ENCODE measurements at regions not wholly inside any gene's neighbourhood (a gene's known extent, or its start where the extent isn't known, plus 50 kb on each side); places are given as distances from the start of the nearest gene placed in this dataset.
A peak's percentile ranks its signal among the peaks of the same experiment; 100 is the strongest.

DNA sequence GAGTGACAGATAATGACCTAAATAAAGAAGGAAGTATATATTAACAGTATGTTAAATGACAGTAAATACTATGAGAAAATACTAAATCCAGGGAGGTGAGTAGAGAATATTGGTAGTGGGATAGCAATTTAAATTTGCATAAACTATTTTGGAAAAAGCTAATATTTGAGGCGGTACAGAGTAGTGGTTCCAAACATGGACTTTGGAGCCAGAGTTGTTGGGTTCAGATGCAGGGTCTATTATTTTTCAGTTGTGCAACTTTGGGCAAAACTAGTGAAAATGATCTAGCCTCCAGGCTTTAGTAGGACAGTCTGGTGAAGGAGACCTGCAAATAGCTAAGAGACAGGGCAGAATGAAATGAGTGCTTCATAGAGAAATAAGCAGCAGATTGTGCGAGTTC lies 84.8 kb upstream of the SOX3 start:
- Histone ChIP-seq H3K4me2 (ENCODE audit: insufficient read depth, low read length) (no peak overlapping the region), H3K36me3 (ENCODE audit: insufficient read depth, low read length) (no peaks in the 10 kb centered on the region), H3K79me2 (ENCODE audit: insufficient read depth, low read length) (no peaks in the 10 kb centered on the region), H3K9me3 (ENCODE audit: insufficient read depth, low read length, severe bottlenecking) (no peaks in the 10 kb centered on the region), H3K27me3 (ENCODE audit: insufficient read depth, low read length, poor library complexity) (no peaks in the 10 kb centered on the region), H3K9ac (ENCODE audit: low read depth, low read length) (no peak overlapping the region), H3K4me3 (ENCODE audit: low read depth in 1 of 2, low read length in 2 of 2) (no peak overlapping the region), H3K4me1 (ENCODE audit: insufficient read depth, low read length) (no peaks in the 10 kb centered on the region), H4K20me1 (ENCODE audit: insufficient read depth, low read length) (no peaks in the 10 kb centered on the region), H2AFZ (ENCODE audit: low read depth, low read length) (no peak overlapping the region), H3K27ac (ENCODE audit: low read length) (no peak overlapping the region)
- DNase-seq (no peak), ATAC-seq (ENCODE audit: insufficient read depth, low read depth) (no peak)
- no peak for TF ChIP-seq EZH2 (IDR thresholded peaks at IDR 0.05; ENCODE audit: borderline replicate concordance, low read depth, low read length, severe bottlenecking)

DNA sequence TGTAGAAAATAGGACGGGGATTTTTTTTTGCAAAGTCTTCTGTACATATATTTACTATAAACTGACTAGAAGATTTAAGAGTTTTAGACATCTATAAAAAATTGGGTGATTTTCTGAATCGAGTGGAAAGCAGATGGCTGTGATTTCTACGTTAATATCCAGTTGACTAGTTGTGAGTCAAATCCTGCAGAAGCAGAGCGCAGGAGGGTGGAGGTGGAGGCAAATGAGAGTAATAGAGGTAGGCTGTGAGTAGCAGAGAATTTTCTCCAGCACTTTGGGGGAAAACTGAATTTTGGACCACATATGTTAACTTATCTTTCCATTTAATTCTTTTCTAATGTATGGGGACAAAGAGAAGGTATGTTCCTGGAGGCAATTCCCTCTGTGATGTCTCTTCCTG lies 82.1 kb upstream of the SOX3 start:
- no peak overlapping the region for H3K4me3 ChIP-seq (ENCODE audit: low read depth in 1 of 2, low read length in 2 of 2)
- DNase-seq (no peak), ATAC-seq (ENCODE audit: insufficient read depth, low read depth) (no peak)
- TF ChIP-seq, protein P1, sequence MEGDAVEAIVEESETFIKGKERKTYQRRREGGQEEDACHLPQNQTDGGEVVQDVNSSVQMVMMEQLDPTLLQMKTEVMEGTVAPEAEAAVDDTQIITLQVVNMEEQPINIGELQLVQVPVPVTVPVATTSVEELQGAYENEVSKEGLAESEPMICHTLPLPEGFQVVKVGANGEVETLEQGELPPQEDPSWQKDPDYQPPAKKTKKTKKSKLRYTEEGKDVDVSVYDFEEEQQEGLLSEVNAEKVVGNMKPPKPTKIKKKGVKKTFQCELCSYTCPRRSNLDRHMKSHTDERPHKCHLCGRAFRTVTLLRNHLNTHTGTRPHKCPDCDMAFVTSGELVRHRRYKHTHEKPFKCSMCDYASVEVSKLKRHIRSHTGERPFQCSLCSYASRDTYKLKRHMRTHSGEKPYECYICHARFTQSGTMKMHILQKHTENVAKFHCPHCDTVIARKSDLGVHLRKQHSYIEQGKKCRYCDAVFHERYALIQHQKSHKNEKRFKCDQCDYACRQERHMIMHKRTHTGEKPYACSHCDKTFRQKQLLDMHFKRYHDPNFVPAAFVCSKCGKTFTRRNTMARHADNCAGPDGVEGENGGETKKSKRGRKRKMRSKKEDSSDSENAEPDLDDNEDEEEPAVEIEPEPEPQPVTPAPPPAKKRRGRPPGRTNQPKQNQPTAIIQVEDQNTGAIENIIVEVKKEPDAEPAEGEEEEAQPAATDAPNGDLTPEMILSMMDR (IDR thresholded peaks at IDR 0.05; ENCODE audit: borderline replicate concordance, extremely low read depth, low read length, poor library complexity, severe bottlenecking), result no peak
- no peak for TF ChIP-seq EZH2 (IDR thresholded peaks at IDR 0.05; ENCODE audit: borderline replicate concordance, low read depth, low read length, severe bottlenecking)
- no peak overlapping the region for H2AFZ ChIP-seq (ENCODE audit: low read depth, low read length)
- no peaks in the 10 kb centered on the region for H3K36me3 ChIP-seq (ENCODE audit: insufficient read depth, low read length)
- no peak overlapping the region for H3K4me2 ChIP-seq (ENCODE audit: insufficient read depth, low read length)
- H4K20me1 ChIP-seq (ENCODE audit: insufficient read depth, low read length), result no peaks in the 10 kb centered on the region
- no peaks in the 10 kb centered on the region for H3K4me1 ChIP-seq (ENCODE audit: insufficient read depth, low read length)
- no peak overlapping the region for H3K9ac ChIP-seq (ENCODE audit: low read depth, low read length)
- no peaks in the 10 kb centered on the region for H3K9me3 ChIP-seq (ENCODE audit: insufficient read depth, low read length, severe bottlenecking)
- H3K79me2 ChIP-seq (ENCODE audit: insufficient read depth, low read length), result no peaks in the 10 kb centered on the region
- no peaks in the 10 kb centered on the region for H3K27me3 ChIP-seq (ENCODE audit: insufficient read depth, low read length, poor library complexity)
- H3K27ac ChIP-seq (ENCODE audit: low read length), result no peak overlapping the region

DNA sequence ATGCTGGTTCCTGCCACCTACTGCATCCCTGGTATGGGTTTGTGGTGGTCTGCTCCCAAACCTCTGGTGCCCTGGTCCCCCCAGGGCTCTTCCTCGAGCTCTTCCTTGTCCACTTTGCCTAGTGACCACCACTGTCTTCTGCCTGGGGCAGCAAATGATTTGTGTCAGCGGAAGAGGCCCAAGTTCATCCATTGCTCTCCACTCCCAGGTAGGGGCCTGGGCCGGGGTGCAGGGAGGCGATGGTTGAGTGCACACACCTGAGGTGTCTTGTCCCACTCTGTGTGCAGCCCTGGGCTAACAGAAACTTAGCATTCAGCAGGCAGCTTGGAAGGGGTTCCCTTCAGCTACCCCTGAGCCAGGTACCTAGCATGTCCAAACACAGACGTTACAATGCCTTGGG lies 75.6 kb upstream of the SOX3 start:
- Histone ChIP-seq H3K4me1 (ENCODE audit: insufficient read depth, low read length) (no peaks in the 10 kb centered on the region), H4K20me1 (ENCODE audit: insufficient read depth, low read length) (no peaks in the 10 kb centered on the region), H3K79me2 (ENCODE audit: insufficient read depth, low read length) (no peaks in the 10 kb centered on the region), H3K36me3 (ENCODE audit: insufficient read depth, low read length) (no peaks in the 10 kb centered on the region), H3K4me3 (ENCODE audit: low read depth in 1 of 2, low read length in 2 of 2) (no peak overlapping the region), H3K9me3 (ENCODE audit: insufficient read depth, low read length, severe bottlenecking) (no peaks in the 10 kb centered on the region), H3K9ac (ENCODE audit: low read depth, low read length) (no peak overlapping the region), H3K27me3 (ENCODE audit: insufficient read depth, low read length, poor library complexity) (no peaks in the 10 kb centered on the region), H3K4me2 (ENCODE audit: insufficient read depth, low read length) (no peak overlapping the region), H3K27ac (ENCODE audit: low read length) (no peak overlapping the region), H2AFZ (ENCODE audit: low read depth, low read length) (no peak overlapping the region)
- TF ChIP-seq, protein P1 (IDR thresholded peaks at IDR 0.05; ENCODE audit: borderline replicate concordance, extremely low read depth, low read length, poor library complexity, severe bottlenecking), result no peak
- TF ChIP-seq EZH2 (IDR thresholded peaks at IDR 0.05; ENCODE audit: borderline replicate concordance, low read depth, low read length, severe bottlenecking), result no peak
- DNase-seq (no peak), ATAC-seq (ENCODE audit: insufficient read depth, low read depth) (no peak)

DNA sequence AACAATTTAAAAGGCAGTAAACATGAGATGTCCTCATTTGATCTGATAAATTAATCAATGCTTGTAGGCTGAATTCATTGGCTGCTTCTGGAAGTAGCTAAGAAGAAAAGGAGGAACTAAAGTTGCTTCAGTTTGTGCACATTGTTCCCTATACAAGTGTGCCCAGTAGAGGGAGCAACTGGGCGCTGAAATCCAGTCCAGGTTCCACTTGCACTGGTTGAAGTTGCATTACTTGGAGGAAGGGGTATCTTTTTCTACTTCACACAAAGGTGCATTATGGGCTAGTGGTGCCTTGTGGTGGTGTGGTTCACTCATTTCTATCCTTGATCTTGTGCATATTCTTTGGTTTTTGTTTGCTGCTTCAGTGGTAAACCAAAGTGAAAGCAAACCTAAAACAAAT lies 67.9 kb upstream of the SOX3 start:
- Histone ChIP-seq H3K79me2 (ENCODE audit: insufficient read depth, low read length) (no peaks in the 10 kb centered on the region), H3K4me1 (ENCODE audit: insufficient read depth, low read length) (no peaks in the 10 kb centered on the region), H3K4me2 (ENCODE audit: insufficient read depth, low read length) (no peak overlapping the region), H3K9ac (ENCODE audit: low read depth, low read length) (no peak overlapping the region), H3K27ac (ENCODE audit: low read length) (no peak overlapping the region), H4K20me1 (ENCODE audit: insufficient read depth, low read length) (no peaks in the 10 kb centered on the region), H3K4me3 (ENCODE audit: low read depth in 1 of 2, low read length in 2 of 2) (no peak overlapping the region), H3K36me3 (ENCODE audit: insufficient read depth, low read length) (no peaks in the 10 kb centered on the region), H3K27me3 (ENCODE audit: insufficient read depth, low read length, poor library complexity) (no peaks in the 10 kb centered on the region), H3K9me3 (ENCODE audit: insufficient read depth, low read length, severe bottlenecking) (no peaks in the 10 kb centered on the region), H2AFZ (ENCODE audit: low read depth, low read length) (no peak overlapping the region; the same call in 1 of the 2 replicates)
- ATAC-seq (ENCODE audit: insufficient read depth, low read depth), result no peak
- no peak for TF ChIP-seq EZH2 (IDR thresholded peaks at IDR 0.05; ENCODE audit: borderline replicate concordance, low read depth, low read length, severe bottlenecking)
- TF ChIP-seq, protein P1 (IDR thresholded peaks at IDR 0.05; ENCODE audit: borderline replicate concordance, extremely low read depth, low read length, poor library complexity, severe bottlenecking), result peak; percentile 60
- peak; percentile 5 for DNase-seq
